Left hindlimb (tissue), 1 donor: ENCODE measurements at regions not wholly inside any gene's neighbourhood (a gene's known extent, or its start where the extent isn't known, plus 50 kb on each side); places are given as distances from the start of the nearest gene placed in this dataset.

Experiments used
- DNase-seq: peaks from one replicate; pipeline ENCODE4 v3.0.0-alpha.2; 2018

GRCh38 chr10:107473225-107473624, 308.7 kb upstream of the SORCS1 start:
- no peak for DNase-seq

- no peak for DNase-seq
Observed at GRCh38 chr10:107471911-107472310, 307.4 kb upstream of the SORCS1 start.

- no peak for DNase-seq
Observed at GRCh38 chr10:107453561-107453960, 289.1 kb upstream of the SORCS1 start.

GRCh38 chr10:107451047-107451446, 286.5 kb upstream of the SORCS1 start:
- DNase-seq, result no peak

- no peak for DNase-seq
Observed at GRCh38 chr10:107450056-107450455, 285.6 kb upstream of the SORCS1 start.

- DNase-seq, result no peak
Observed at GRCh38 chr10:107444443-107444842, 279.9 kb upstream of the SORCS1 start.

GRCh38 chr10:107443813-107444212, 279.3 kb upstream of the SORCS1 start:
- DNase-seq, result no peak

GRCh38 chr10:107443326-107443725, 278.8 kb upstream of the SORCS1 start:
- no peak for DNase-seq

- DNase-seq, result no peak
Observed at GRCh38 chr10:107442035-107442505, 277.6 kb upstream of the SORCS1 start.

GRCh38 chr10:107440741-107441140, 276.2 kb upstream of the SORCS1 start:
- no peak for DNase-seq

GRCh38 chr10:107437921-107438320, 273.4 kb upstream of the SORCS1 start:
- no peak for DNase-seq

- no peak for DNase-seq
Observed at GRCh38 chr10:107436568-107436967, 272.1 kb upstream of the SORCS1 start.

- DNase-seq, result no peak
Observed at GRCh38 chr10:107434854-107435253, 270.3 kb upstream of the SORCS1 start.

- DNase-seq, result no peak
Observed at GRCh38 chr10:107434201-107434600, 269.7 kb upstream of the SORCS1 start.

- no peak for DNase-seq
Observed at GRCh38 chr10:107433605-107434004, 269.1 kb upstream of the SORCS1 start.

- no peak for DNase-seq
Observed at GRCh38 chr10:107430446-107430845, 265.9 kb upstream of the SORCS1 start.

GRCh38 chr10:107427016-107427415, 262.5 kb upstream of the SORCS1 start:
- DNase-seq, result no peak

GRCh38 chr10:107425931-107426553, 261.5 kb upstream of the SORCS1 start:
- no peak for DNase-seq

- no peak for DNase-seq
Observed at GRCh38 chr10:107424628-107425027, 260.1 kb upstream of the SORCS1 start.

GRCh38 chr10:107423903-107424302, 259.4 kb upstream of the SORCS1 start:
- no peak for DNase-seq

- no peak for DNase-seq
Observed at GRCh38 chr10:107422681-107423080, 258.2 kb upstream of the SORCS1 start.

GRCh38 chr10:107420196-107420595, 255.7 kb upstream of the SORCS1 start:
- no peak for DNase-seq

GRCh38 chr10:107418085-107418806, 253.7 kb upstream of the SORCS1 start:
- DNase-seq, result no peak

- DNase-seq, result no peak
Observed at GRCh38 chr10:107417446-107417845, 252.9 kb upstream of the SORCS1 start.

- no peak for DNase-seq
Observed at GRCh38 chr10:107415446-107415845, 250.9 kb upstream of the SORCS1 start.
